ENCODE measurements at regions not wholly inside any gene's neighbourhood (a gene's known extent, or its start where the extent isn't known, plus 50 kb on each side); places are given as distances from the start of the nearest gene placed in this dataset.

- peak; percentile 30 for DNase-seq (ENCODE audit: low read depth)
Measured at GRCh38 chr6:40845553-40845952, 193.5 kb downstream of the UNC5CL start.

- DNase-seq (ENCODE audit: low read depth), result no peak
Measured at GRCh38 chr6:40844246-40844645, 194.8 kb downstream of the UNC5CL start.

GRCh38 chr6:40841721-40842120 lies 197.3 kb downstream of the UNC5CL start:
- DNase-seq (ENCODE audit: low read depth), result no peak

- no peak for DNase-seq (ENCODE audit: low read depth)
Measured at GRCh38 chr6:40832691-40833090, 206.3 kb downstream of the UNC5CL start.

- no peak for DNase-seq (ENCODE audit: low read depth)
Measured at GRCh38 chr6:40831381-40831780, 207.6 kb downstream of the UNC5CL start.

- no peak for DNase-seq (ENCODE audit: low read depth)
Measured at GRCh38 chr6:40825102-40825501, 213.9 kb downstream of the UNC5CL start.

GRCh38 chr6:40823917-40824891 lies 214.8 kb downstream of the UNC5CL start:
- peak; percentile 58 for DNase-seq (ENCODE audit: low read depth)

GRCh38 chr6:40822619-40823018 lies 216.4 kb downstream of the UNC5CL start:
- DNase-seq (ENCODE audit: low read depth), result no peak

- no peak for DNase-seq (ENCODE audit: low read depth)
Measured at GRCh38 chr6:40819182-40819834, 219.7 kb downstream of the UNC5CL start.

- DNase-seq (ENCODE audit: low read depth), result no peak
Measured at GRCh38 chr6:40817369-40817768, 221.7 kb downstream of the UNC5CL start.

GRCh38 chr6:40816601-40817000 lies 222.4 kb downstream of the UNC5CL start:
- no peak for DNase-seq (ENCODE audit: low read depth)

GRCh38 chr6:40815731-40816130 lies 223.3 kb downstream of the UNC5CL start:
- no peak for DNase-seq (ENCODE audit: low read depth)

- DNase-seq (ENCODE audit: low read depth), result no peak
Measured at GRCh38 chr6:40810171-40810570, 223.0 kb upstream of the LRFN2 start.

- DNase-seq (ENCODE audit: low read depth), result no peak
Measured at GRCh38 chr6:40809627-40810026, 222.5 kb upstream of the LRFN2 start.

GRCh38 chr6:40807484-40807883 lies 220.3 kb upstream of the LRFN2 start:
- DNase-seq (ENCODE audit: low read depth), result peak; percentile 79

- no peak for DNase-seq (ENCODE audit: low read depth)
Measured at GRCh38 chr6:40806256-40806864, 219.2 kb upstream of the LRFN2 start.

- DNase-seq (ENCODE audit: low read depth), result no peak
Measured at GRCh38 chr6:40805336-40805735, 218.2 kb upstream of the LRFN2 start.

- DNase-seq (ENCODE audit: low read depth), result no peak
Measured at GRCh38 chr6:40804905-40805304, 217.7 kb upstream of the LRFN2 start.

- DNase-seq (ENCODE audit: low read depth), result peak; percentile 18
Measured at GRCh38 chr6:40803897-40804702, 216.9 kb upstream of the LRFN2 start.

GRCh38 chr6:40802481-40802880 lies 215.3 kb upstream of the LRFN2 start:
- DNase-seq (ENCODE audit: low read depth), result no peak

- DNase-seq (ENCODE audit: low read depth), result no peak
Measured at GRCh38 chr6:40799296-40800140, 212.4 kb upstream of the LRFN2 start.

Data from renal cortical epithelial cell (primary cell).